Activated T-helper 1 cell treated with anti-CD3 and anti-CD28 coated beads, Interleukin-2, amount 50 U/mL, for 16 hours (primary cell): ENCODE measurements at regions not wholly inside any gene's neighbourhood (a gene's known extent, or its start where the extent isn't known, plus 50 kb on each side); places are given as distances from the start of the nearest gene placed in this dataset.
"Not testable (repeated sequence)": the region's sequence is repeated elsewhere in the genome, so short reads cannot be mapped to it uniquely, and the experiment has no call there.

ENCODE experiments used
- DNase-seq, 2 donors: peaks; one replicate each; pipeline ENCODE4 v3.0.0-alpha.2; 2020; ENCODE audit warnings: low read depth in 1 of 2, low spot score in 1 of 2

GRCh38 chr14:87734577-87735360 lies 258.2 kb downstream of the GALC start:
- not testable (repeated sequence) for DNase-seq

- DNase-seq = not testable (repeated sequence)
Observed at GRCh38 chr14:87733115-87733514, 259.9 kb downstream of the GALC start.

GRCh38 chr14:87732562-87732961 lies 260.4 kb downstream of the GALC start:
- no peak for DNase-seq

- DNase-seq = no peak
Observed at GRCh38 chr14:87725318-87725717, 267.7 kb downstream of the GALC start.

GRCh38 chr14:87712396-87713090 lies 280.4 kb downstream of the GALC start:
- DNase-seq = no peak

- DNase-seq = no peak
Observed at GRCh38 chr14:87705439-87705896, 287.5 kb downstream of the GALC start.

- no peak for DNase-seq
Observed at GRCh38 chr14:87698481-87698880, 294.5 kb downstream of the GALC start.

- no peak for DNase-seq
Observed at GRCh38 chr14:87696485-87696884, 296.5 kb downstream of the GALC start.

GRCh38 chr14:87691042-87691881 lies 301.7 kb downstream of the GALC start:
- DNase-seq = no peak

- no peak for DNase-seq
Observed at GRCh38 chr14:87690076-87690613, 302.8 kb downstream of the GALC start.

GRCh38 chr14:87688524-87688923 lies 304.5 kb downstream of the GALC start:
- DNase-seq = no peak

- no peak for DNase-seq
Observed at GRCh38 chr14:87687420-87687819, 305.6 kb downstream of the GALC start.

- no peak for DNase-seq
Observed at GRCh38 chr14:87686746-87687145, 306.2 kb downstream of the GALC start.

- no peak for DNase-seq
Observed at GRCh38 chr14:87679866-87680265, 313.1 kb downstream of the GALC start.

- no peak for DNase-seq
Observed at GRCh38 chr14:87678624-87679023, 314.4 kb downstream of the GALC start.

- DNase-seq = no peak
Observed at GRCh38 chr14:87676814-87677437, 316.1 kb downstream of the GALC start.

GRCh38 chr14:87667659-87668058 lies 325.3 kb downstream of the GALC start:
- no peak for DNase-seq

- no peak for DNase-seq
Observed at GRCh38 chr14:87656315-87656714, 336.7 kb downstream of the GALC start.

GRCh38 chr14:87652278-87652677 lies 340.7 kb downstream of the GALC start:
- no peak for DNase-seq

GRCh38 chr14:87644689-87645088 lies 348.3 kb downstream of the GALC start:
- no peak for DNase-seq

- no peak for DNase-seq
Observed at GRCh38 chr14:87643005-87643404, 350.0 kb downstream of the GALC start.
